ENCODE measurements at regions not wholly inside any gene's neighbourhood (a gene's known extent, or its start where the extent isn't known, plus 50 kb on each side); places are given as distances from the start of the nearest gene placed in this dataset.
"Not testable (repeated sequence)": the region's sequence is repeated elsewhere in the genome, so short reads cannot be mapped to it uniquely, and the experiment has no call there.

GRCh38 chr11:25615841-25616240 lies 716.1 kb upstream of the ANO3 start:
- DNase-seq (ENCODE audit: low read depth): no peak
- TF ChIP-seq CTCF (IDR thresholded peaks at IDR 0.05; ENCODE audit: insufficient read depth, low read depth, low read length, missing control alignments): no peak
- no peak overlapping the region for H3K4me3 ChIP-seq (ENCODE audit: low read length)

DNA sequence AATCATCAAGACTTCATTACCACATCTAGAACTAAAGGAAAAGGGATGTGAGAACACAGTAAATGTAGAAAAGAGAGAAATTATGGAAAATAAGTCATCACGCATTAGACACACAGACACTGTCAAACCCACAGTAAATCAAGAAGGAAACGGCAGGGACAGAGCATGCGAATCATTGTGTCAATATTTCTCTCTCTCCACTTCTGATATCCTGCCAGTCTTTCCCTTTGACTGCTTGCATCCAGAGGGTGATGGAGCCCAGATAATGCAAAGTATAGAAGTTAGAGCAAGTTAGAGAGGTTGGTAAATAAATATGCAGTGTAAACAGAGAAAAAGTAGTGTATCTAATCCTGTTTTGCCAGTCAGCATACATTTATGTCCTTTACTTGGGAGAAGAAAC lies 706.8 kb upstream of the ANO3 start:
- TF ChIP-seq CTCF (IDR thresholded peaks at IDR 0.05; ENCODE audit: insufficient read depth, low read depth, low read length, missing control alignments): no peak
- no peak overlapping the region for H3K4me3 ChIP-seq (ENCODE audit: low read length)
- no peak for DNase-seq (ENCODE audit: low read depth)

- DNase-seq (ENCODE audit: low read depth): no peak
- no peak overlapping the region for H3K4me3 ChIP-seq (ENCODE audit: low read length)
- no peak for TF ChIP-seq CTCF (IDR thresholded peaks at IDR 0.05; ENCODE audit: insufficient read depth, low read depth, low read length, missing control alignments)
These were observed 703.9 kb upstream of the ANO3 start for GRCh38 chr11:25628030-25628429.

- TF ChIP-seq CTCF (IDR thresholded peaks at IDR 0.05; ENCODE audit: insufficient read depth, low read depth, low read length, missing control alignments): no peak
- DNase-seq (ENCODE audit: low read depth): no peak
- H3K4me3 ChIP-seq (ENCODE audit: low read length): no peak overlapping the region
These were observed 698.7 kb upstream of the ANO3 start for GRCh38 chr11:25633230-25633629.

DNA sequence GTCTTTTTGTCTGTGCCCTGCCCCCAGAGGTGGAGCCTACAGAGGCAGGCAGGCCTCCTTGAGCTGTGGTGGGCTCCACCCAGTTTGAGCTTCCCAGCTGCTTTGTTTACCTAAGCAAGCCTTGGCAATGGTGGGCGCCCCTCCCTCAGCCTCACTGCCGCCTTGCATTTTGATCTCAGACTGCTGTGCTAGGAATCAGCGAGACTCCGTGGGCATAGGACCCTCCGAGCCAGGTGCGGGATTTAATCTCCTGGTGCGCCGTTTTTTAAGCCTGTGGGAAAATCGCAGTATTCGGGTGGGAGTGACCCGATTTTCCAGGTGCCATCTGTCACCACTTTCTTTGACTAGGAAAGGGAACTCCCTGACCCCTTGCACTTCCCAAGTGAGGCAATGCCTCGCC lies 682.7 kb upstream of the ANO3 start:
- not testable (repeated sequence) for DNase-seq (ENCODE audit: low read depth); H3K4me3 ChIP-seq (ENCODE audit: low read length)

DNA sequence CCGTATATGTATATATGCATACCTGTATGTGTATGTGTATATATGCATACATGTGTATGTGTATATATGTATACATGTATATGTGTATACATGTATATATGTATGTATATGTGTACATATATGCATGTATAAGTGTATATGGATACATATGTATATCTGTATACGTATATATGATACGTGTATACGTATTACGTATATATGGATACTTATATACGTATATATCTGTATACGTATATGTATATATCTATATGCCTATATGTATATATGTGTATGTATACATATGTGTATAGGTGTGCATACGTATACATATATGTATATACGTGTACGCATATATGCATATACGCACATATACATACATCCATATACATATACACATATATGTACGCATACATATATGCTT lies 681.6 kb upstream of the ANO3 start:
- TF ChIP-seq CTCF (IDR thresholded peaks at IDR 0.05; ENCODE audit: insufficient read depth, low read depth, low read length, missing control alignments): no peak
- DNase-seq (ENCODE audit: low read depth): no peak
- H3K4me3 ChIP-seq (ENCODE audit: low read length): no peak overlapping the region

GRCh38 chr11:25655636-25656035 lies 676.3 kb upstream of the ANO3 start:
- no peak for TF ChIP-seq CTCF (IDR thresholded peaks at IDR 0.05; ENCODE audit: insufficient read depth, low read depth, low read length, missing control alignments)
- H3K4me3 ChIP-seq (ENCODE audit: low read length): no peak overlapping the region
- no peak for DNase-seq (ENCODE audit: low read depth)

- DNase-seq (ENCODE audit: low read depth): no peak
- no peak for TF ChIP-seq CTCF (IDR thresholded peaks at IDR 0.05; ENCODE audit: insufficient read depth, low read depth, low read length, missing control alignments)
- no peak overlapping the region for H3K4me3 ChIP-seq (ENCODE audit: low read length)
These were observed 673.0 kb upstream of the ANO3 start for GRCh38 chr11:25658916-25659315.

All from epithelial cell of esophagus (primary cell).